ENCODE measurements at regions not wholly inside any gene's neighbourhood (a gene's known extent, or its start where the extent isn't known, plus 50 kb on each side); places are given as distances from the start of the nearest gene placed in this dataset.
"Not testable (repeated sequence)": the region's sequence is repeated elsewhere in the genome, so short reads cannot be mapped to it uniquely, and the experiment has no call there.

- Mint-ChIP-seq H3K27me3 (ENCODE audit: low read depth, unreplicated experiment) (no peaks in the 10 kb centered on the region), H3K36me3 (ENCODE audit: low read depth, unreplicated experiment) (no peaks in the 10 kb centered on the region), H3K4me3 (ENCODE audit: unreplicated experiment) (no peak overlapping the region), H3K4me1 (ENCODE audit: low read depth, unreplicated experiment) (no peaks in the 10 kb centered on the region), H3K9me3 (ENCODE audit: unreplicated experiment) (peaks cover 2% of the 10 kb centered on the region), H3K27ac (ENCODE audit: unreplicated experiment) (no peak overlapping the region)
- Histone ChIP-seq H4K20me1 (ENCODE audit: insufficient read depth, low read length) (no peaks in the 10 kb centered on the region), H3K79me2 (ENCODE audit: insufficient read depth, low read length) (no peaks in the 10 kb centered on the region), H3K27ac (ENCODE audit: low read depth, low read length) (no peak overlapping the region), H3K9me3 (ENCODE audit: insufficient read depth, low read depth, low read length) (no peaks in the 10 kb centered on the region), H3K36me3 (ENCODE audit: insufficient read depth, low read length) (no peaks in the 10 kb centered on the region), H2AFZ (ENCODE audit: low read depth, low read length) (no peak overlapping the region), H3K9ac (ENCODE audit: low read length) (no peak overlapping the region), H3K27me3 (ENCODE audit: insufficient read depth, low read length) (no peaks in the 10 kb centered on the region), H3K4me3 (ENCODE audit: insufficient read depth, low read depth, low read length) (no peak overlapping the region), H3K4me2 (ENCODE audit: low read length) (no peak overlapping the region), H3K4me1 (ENCODE audit: insufficient read depth, low read length) (no peaks in the 10 kb centered on the region)
- TF ChIP-seq EZH2 (IDR thresholded peaks at IDR 0.05; ENCODE audit: insufficient read depth, low read length) = no peak
- TF ChIP-seq CTCF (IDR thresholded peaks at IDR 0.05; ENCODE audit: insufficient read depth, low read depth, low read length) = no peak
- DNase-seq (ENCODE audit: low read depth) (no peak), FAIRE-seq (no peak)
Measured at GRCh38 chr10:4224178-4224577, 439.2 kb upstream of the KLF6 start.

GRCh38 chr10:4221310-4221709, 436.3 kb upstream of the KLF6 start:
- H3K4me2 ChIP-seq (ENCODE audit: low read length); H2AFZ ChIP-seq (ENCODE audit: low read depth, low read length); H3K4me1 ChIP-seq (ENCODE audit: insufficient read depth, low read length); H3K9me3 Mint-ChIP-seq (ENCODE audit: unreplicated experiment); H3K27ac ChIP-seq (ENCODE audit: low read depth, low read length); H3K27me3 Mint-ChIP-seq (ENCODE audit: low read depth, unreplicated experiment); FAIRE-seq; H3K4me3 ChIP-seq (ENCODE audit: insufficient read depth, low read depth, low read length); H3K27ac Mint-ChIP-seq (ENCODE audit: unreplicated experiment); H4K20me1 ChIP-seq (ENCODE audit: insufficient read depth, low read length); H3K4me1 Mint-ChIP-seq (ENCODE audit: low read depth, unreplicated experiment); H3K4me3 Mint-ChIP-seq (ENCODE audit: unreplicated experiment); H3K36me3 ChIP-seq (ENCODE audit: insufficient read depth, low read length); H3K79me2 ChIP-seq (ENCODE audit: insufficient read depth, low read length); H3K36me3 Mint-ChIP-seq (ENCODE audit: low read depth, unreplicated experiment); H3K9me3 ChIP-seq (ENCODE audit: insufficient read depth, low read depth, low read length); H3K9ac ChIP-seq (ENCODE audit: low read length); H3K27me3 ChIP-seq (ENCODE audit: insufficient read depth, low read length); DNase-seq (ENCODE audit: low read depth): not testable (repeated sequence)

- Mint-ChIP-seq H3K27ac (ENCODE audit: unreplicated experiment) (no peak overlapping the region), H3K27me3 (ENCODE audit: low read depth, unreplicated experiment) (no peaks in the 10 kb centered on the region), H3K9me3 (ENCODE audit: unreplicated experiment) (peaks cover 2% of the 10 kb centered on the region), H3K36me3 (ENCODE audit: low read depth, unreplicated experiment) (no peaks in the 10 kb centered on the region), H3K4me3 (ENCODE audit: unreplicated experiment) (no peak overlapping the region), H3K4me1 (ENCODE audit: low read depth, unreplicated experiment) (peaks cover 4% of the 10 kb centered on the region)
- no peaks in the 10 kb centered on the region for H4K20me1 ChIP-seq (ENCODE audit: insufficient read depth, low read length)
- no peak overlapping the region for H3K27ac ChIP-seq (ENCODE audit: low read depth, low read length)
- no peaks in the 10 kb centered on the region for H3K36me3 ChIP-seq (ENCODE audit: insufficient read depth, low read length)
- H2AFZ ChIP-seq (ENCODE audit: low read depth, low read length) = no peak overlapping the region
- no peaks in the 10 kb centered on the region for H3K9me3 ChIP-seq (ENCODE audit: insufficient read depth, low read depth, low read length)
- H3K4me2 ChIP-seq (ENCODE audit: low read length) = no peak overlapping the region
- FAIRE-seq (no peak), DNase-seq (ENCODE audit: low read depth) (no peak)
- no peak overlapping the region for H3K9ac ChIP-seq (ENCODE audit: low read length)
- no peaks in the 10 kb centered on the region for H3K79me2 ChIP-seq (ENCODE audit: insufficient read depth, low read length)
- no peaks in the 10 kb centered on the region for H3K4me1 ChIP-seq (ENCODE audit: insufficient read depth, low read length)
- H3K27me3 ChIP-seq (ENCODE audit: insufficient read depth, low read length) = no peaks in the 10 kb centered on the region
- no peak overlapping the region for H3K4me3 ChIP-seq (ENCODE audit: insufficient read depth, low read depth, low read length)
- TF ChIP-seq CTCF (IDR thresholded peaks at IDR 0.05; ENCODE audit: insufficient read depth, low read depth, low read length) (no peak), EZH2 (IDR thresholded peaks at IDR 0.05; ENCODE audit: insufficient read depth, low read length) (no peak)
Measured at GRCh38 chr10:4219901-4220300, 434.9 kb upstream of the KLF6 start.
